ENCODE measurements at regions not wholly inside any gene's neighbourhood (a gene's known extent, or its start where the extent isn't known, plus 50 kb on each side); places are given as distances from the start of the nearest gene placed in this dataset.

DNA sequence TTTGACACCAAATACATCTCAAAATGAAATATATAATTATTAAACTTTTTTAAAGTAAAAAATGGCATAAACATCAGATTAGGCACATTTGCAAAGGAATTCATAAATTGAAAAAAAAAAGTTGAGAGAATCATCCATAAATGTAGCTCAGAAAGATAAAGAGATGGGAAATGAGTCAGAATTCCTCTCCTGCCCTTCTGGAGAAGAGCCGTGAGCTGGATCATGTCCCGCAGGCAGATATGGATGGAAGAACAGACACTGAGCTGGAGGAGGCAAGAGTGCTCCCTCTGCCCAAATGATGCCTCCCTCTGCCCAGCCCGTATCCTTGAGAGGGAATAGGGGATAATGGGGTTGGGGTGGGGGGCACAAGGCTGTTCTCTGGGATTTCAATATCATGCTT is 190.9 kb downstream of the TFCP2L1 start:
- DNase-seq (ENCODE audit: low read depth in 1 of 2, low spot score in 1 of 2) = peak in 1 of 2 donors; percentile 33
- Histone ChIP-seq H3K27ac (no peak overlapping the region), H3K9me3 (ENCODE audit: low read depth) (no peaks in the 10 kb centered on the region), H3K4me3 (no peak overlapping the region), H3K36me3 (no peaks in the 10 kb centered on the region), H3K4me1 (ENCODE audit: low read depth) (no peaks in the 10 kb centered on the region), H3K27me3 (no peaks in the 10 kb centered on the region)
- TF ChIP-seq CTCF (IDR thresholded peaks at IDR 0.05; ENCODE audit: low read depth, low read length) = no peak

- DNase-seq (ENCODE audit: low read depth in 1 of 2, low spot score in 1 of 2) = no peak
- H3K4me1 ChIP-seq (ENCODE audit: low read depth) = no peaks in the 10 kb centered on the region
- TF ChIP-seq CTCF (IDR thresholded peaks at IDR 0.05; ENCODE audit: low read depth, low read length) = no peak
- no peak overlapping the region for H3K27ac ChIP-seq
- no peaks in the 10 kb centered on the region for H3K27me3 ChIP-seq
- no peak overlapping the region for H3K4me3 ChIP-seq
- H3K36me3 ChIP-seq = no peaks in the 10 kb centered on the region
- no peaks in the 10 kb centered on the region for H3K9me3 ChIP-seq (ENCODE audit: low read depth)
Observed at GRCh38 chr2:121094845-121095244, 190.2 kb downstream of the TFCP2L1 start.

DNA sequence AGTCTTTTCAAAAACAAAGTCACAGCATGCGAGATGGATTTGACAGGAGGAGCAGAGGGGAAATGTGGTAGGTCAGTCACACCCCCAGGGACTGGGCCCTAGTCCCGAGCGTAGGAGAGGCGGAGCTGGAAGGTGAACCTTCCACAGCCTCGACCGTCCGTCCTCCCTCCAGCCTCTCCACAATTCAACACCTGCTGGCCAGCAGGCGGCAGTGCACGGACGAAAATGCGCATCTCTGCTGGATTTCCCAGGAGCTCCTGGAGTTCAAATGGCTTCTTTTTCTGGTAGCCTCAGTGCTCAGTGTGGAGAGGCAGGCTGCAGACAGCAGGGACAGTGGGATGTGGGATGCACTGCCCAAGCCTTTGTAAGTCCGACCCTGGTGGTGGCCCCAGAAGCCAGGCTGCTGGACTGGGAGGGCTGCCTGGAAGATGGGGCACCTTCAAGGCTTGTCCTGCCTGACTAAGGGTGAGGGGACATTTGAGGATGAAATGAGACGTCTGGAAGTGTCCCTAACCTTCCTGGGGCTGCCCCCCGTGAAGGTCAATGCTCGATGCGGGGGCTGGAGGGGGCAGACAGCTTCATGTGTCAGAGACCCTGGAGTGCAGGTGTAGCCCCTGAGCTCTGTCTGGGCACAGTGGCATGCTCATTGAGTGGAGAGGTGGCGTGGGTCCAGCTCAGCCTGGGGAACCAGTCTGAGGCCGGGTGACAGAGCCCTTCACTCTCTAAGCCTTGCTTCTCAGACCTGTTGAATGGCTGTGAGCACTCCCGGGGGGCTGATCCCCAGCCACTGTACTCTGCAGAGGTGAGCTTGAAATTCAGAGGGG is 189.5 kb downstream of the TFCP2L1 start:
- Histone ChIP-seq H3K4me3 (no peak overlapping the region), H3K4me1 (ENCODE audit: low read depth) (peaks cover 6% of the 10 kb centered on the region), H3K27me3 (no peaks in the 10 kb centered on the region), H3K9me3 (ENCODE audit: low read depth) (no peaks in the 10 kb centered on the region), H3K36me3 (no peaks in the 10 kb centered on the region), H3K27ac (no peak overlapping the region)
- TF ChIP-seq CTCF (IDR thresholded peaks at IDR 0.05; ENCODE audit: low read depth, low read length) = peak; percentile 83
- DNase-seq (ENCODE audit: low read depth in 1 of 2, low spot score in 1 of 2) = peak; percentile 78 to 79

- H3K4me1 ChIP-seq (ENCODE audit: low read depth) = peaks cover 7% of the 10 kb centered on the region
- no peaks in the 10 kb centered on the region for H3K27me3 ChIP-seq
- no peak overlapping the region for H3K27ac ChIP-seq
- no peaks in the 10 kb centered on the region for H3K9me3 ChIP-seq (ENCODE audit: low read depth)
- no peak for DNase-seq (ENCODE audit: low read depth in 1 of 2, low spot score in 1 of 2)
- H3K36me3 ChIP-seq = no peaks in the 10 kb centered on the region
- no peak for TF ChIP-seq CTCF (IDR thresholded peaks at IDR 0.05; ENCODE audit: low read depth, low read length)
- H3K4me3 ChIP-seq = no peak overlapping the region
Observed at GRCh38 chr2:121096611-121097010, 188.4 kb downstream of the TFCP2L1 start.

DNA sequence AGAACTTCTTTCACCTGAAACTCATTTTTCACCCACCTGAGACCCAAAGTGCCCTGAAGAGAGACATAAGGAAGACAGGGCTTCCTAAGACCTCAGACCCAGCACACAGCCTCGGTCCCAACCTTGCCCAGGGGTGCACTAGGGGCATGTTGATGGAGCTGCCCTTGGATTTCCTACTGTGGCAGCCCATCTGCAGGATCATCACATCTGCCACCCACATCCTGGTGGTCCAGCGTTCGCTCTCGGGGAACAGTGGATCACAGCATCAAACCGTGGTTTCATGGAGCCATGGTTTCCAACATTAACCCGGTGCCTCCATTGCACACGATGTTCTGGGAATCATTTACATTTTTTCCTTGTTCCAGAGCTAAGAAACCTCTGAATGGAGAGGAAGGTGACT is 186.4 kb downstream of the TFCP2L1 start:
- no peak for TF ChIP-seq CTCF (IDR thresholded peaks at IDR 0.05; ENCODE audit: low read depth, low read length)

More for the DNA sequence above, 186.4 kb downstream of the TFCP2L1 start:
- H3K9me3 ChIP-seq (ENCODE audit: low read depth) = no peaks in the 10 kb centered on the region
- H3K36me3 ChIP-seq = no peaks in the 10 kb centered on the region
- H3K4me1 ChIP-seq (ENCODE audit: low read depth) = peaks cover 7% of the 10 kb centered on the region
- no peak overlapping the region for H3K27ac ChIP-seq
- H3K27me3 ChIP-seq = peaks cover 3% of the 10 kb centered on the region
- DNase-seq (ENCODE audit: low read depth in 1 of 2, low spot score in 1 of 2) = no peak
- no peak overlapping the region for H3K4me3 ChIP-seq

All from cardiac muscle cell (in vitro differentiated cells and primary cell).